ENCODE measurements at regions not wholly inside any gene's neighbourhood (a gene's known extent, or its start where the extent isn't known, plus 50 kb on each side); places are given as distances from the start of the nearest gene placed in this dataset.

DNA sequence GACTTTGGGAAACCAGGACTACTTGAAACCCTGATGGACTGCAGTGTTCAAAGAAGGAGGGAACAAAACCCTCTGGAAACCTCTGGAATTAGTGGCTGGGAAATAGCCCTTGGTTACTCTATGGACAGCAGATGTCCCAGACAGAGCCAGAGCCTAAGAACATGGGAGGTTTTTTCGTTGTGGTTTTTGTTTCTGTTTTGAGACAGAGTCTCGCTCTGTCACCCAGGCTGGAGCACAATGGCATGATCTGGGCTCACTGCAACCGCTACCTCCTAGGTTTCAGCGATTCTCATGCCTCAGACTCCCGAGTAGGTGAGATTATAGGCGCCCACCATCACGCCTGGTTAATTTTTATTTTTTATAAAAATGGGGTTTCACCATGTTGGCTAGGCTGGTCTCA lies 1378.7 kb downstream of the AACS start:
- TF ChIP-seq CTCF (IDR thresholded peaks at IDR 0.05; ENCODE audit: insufficient read depth, low read length), result no peak
- no peak for TF ChIP-seq POLR2AphosphoS5 (IDR thresholded peaks at IDR 0.05; ENCODE audit: low read depth)
- no peak for TF ChIP-seq SPI1 (IDR thresholded peaks at IDR 0.05; ENCODE audit: borderline replicate concordance, low read depth)
- TF ChIP-seq, protein P1, sequence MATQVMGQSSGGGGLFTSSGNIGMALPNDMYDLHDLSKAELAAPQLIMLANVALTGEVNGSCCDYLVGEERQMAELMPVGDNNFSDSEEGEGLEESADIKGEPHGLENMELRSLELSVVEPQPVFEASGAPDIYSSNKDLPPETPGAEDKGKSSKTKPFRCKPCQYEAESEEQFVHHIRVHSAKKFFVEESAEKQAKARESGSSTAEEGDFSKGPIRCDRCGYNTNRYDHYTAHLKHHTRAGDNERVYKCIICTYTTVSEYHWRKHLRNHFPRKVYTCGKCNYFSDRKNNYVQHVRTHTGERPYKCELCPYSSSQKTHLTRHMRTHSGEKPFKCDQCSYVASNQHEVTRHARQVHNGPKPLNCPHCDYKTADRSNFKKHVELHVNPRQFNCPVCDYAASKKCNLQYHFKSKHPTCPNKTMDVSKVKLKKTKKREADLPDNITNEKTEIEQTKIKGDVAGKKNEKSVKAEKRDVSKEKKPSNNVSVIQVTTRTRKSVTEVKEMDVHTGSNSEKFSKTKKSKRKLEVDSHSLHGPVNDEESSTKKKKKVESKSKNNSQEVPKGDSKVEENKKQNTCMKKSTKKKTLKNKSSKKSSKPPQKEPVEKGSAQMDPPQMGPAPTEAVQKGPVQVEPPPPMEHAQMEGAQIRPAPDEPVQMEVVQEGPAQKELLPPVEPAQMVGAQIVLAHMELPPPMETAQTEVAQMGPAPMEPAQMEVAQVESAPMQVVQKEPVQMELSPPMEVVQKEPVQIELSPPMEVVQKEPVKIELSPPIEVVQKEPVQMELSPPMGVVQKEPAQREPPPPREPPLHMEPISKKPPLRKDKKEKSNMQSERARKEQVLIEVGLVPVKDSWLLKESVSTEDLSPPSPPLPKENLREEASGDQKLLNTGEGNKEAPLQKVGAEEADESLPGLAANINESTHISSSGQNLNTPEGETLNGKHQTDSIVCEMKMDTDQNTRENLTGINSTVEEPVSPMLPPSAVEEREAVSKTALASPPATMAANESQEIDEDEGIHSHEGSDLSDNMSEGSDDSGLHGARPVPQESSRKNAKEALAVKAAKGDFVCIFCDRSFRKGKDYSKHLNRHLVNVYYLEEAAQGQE (IDR thresholded peaks at IDR 0.05; ENCODE audit: insufficient replicate concordance, low read depth), result no peak
- no peak for TF ChIP-seq GABPA (IDR thresholded peaks at IDR 0.05; ENCODE audit: low read depth)

Measured in HL-60 (cell line).